ENCODE measurements at regions not wholly inside any gene's neighbourhood (a gene's known extent, or its start where the extent isn't known, plus 50 kb on each side); places are given as distances from the start of the nearest gene placed in this dataset.
A peak's percentile ranks its signal among the peaks of the same experiment; 100 is the strongest.

DNA sequence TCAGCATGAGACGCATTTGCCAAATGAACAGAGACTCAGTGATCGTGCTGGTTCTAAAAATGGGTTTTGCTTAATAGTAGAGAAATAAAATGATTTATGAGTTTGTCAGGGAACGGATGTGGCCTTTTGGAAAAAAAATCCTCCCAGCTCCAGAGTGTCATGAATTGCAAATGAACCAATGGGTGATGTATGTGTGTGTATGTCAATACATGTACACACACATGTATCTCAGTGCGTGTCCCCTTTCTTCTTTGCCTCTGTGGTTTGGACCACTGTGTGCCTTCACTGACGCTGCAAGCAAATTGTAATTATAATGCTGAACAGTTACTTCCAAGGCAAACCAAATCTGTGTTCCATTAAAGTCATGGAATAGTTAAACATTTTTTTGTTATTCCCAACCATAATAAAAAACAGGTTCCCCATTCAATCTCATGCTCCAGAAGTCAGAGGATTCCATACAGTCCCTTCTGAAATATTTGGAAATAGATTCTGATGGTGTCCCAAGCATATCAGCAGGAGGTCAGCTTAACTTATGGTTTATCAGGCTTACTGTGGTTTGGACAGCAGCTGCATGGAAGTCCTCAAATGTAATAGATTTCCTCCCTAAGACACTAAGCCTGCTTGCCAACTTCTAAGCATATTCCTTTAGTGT lies 630.5 kb downstream of the ACTL7B start:
- peaks cover 22% of the 10 kb centered on the region for H3K9me3 ChIP-seq (ENCODE audit: control insufficient read depth, low read length)
- no peak overlapping the region for H3K4me3 ChIP-seq (ENCODE audit: insufficient read depth in 1 of 2, low read depth in 1 of 2, low read length in 2 of 2)
- no peak overlapping the region for H4K91ac ChIP-seq (ENCODE audit: low read length)
- H3K36me3 ChIP-seq (ENCODE audit: control insufficient read depth in 1 of 2, insufficient read depth in 2 of 2, low read depth in 1 of 2, low read length in 2 of 2): no peaks in the 10 kb centered on the region
- H2BK15ac ChIP-seq (ENCODE audit: low read depth, poor library complexity, severe bottlenecking): no peak overlapping the region
- no peaks in the 10 kb centered on the region for H3K79me1 ChIP-seq (replicated peaks; ENCODE audit: low read length, poor library complexity, severe bottlenecking)
- H3K23ac ChIP-seq (ENCODE audit: low read length in 2 of 2): no peak overlapping the region
- 88% methylated on average over 5 of the region's 5 CpGs for WGBS
- H3K14ac ChIP-seq (ENCODE audit: low read length in 2 of 2): no peak overlapping the region
- no peak overlapping the region for H2BK120ac ChIP-seq (ENCODE audit: low read depth, low read length)
- H2AFZ ChIP-seq (ENCODE audit: low read depth, low read length): no peak overlapping the region
- DNase-seq: peak; percentile 5
- H3K18ac ChIP-seq (ENCODE audit: low read depth in 1 of 2, low read length in 2 of 2): no peak overlapping the region
- H3K27me3 ChIP-seq (ENCODE audit: control insufficient read depth in 1 of 2, insufficient read depth in 1 of 2, low read length in 2 of 2): no peaks in the 10 kb centered on the region
- no peak overlapping the region for H2BK5ac ChIP-seq (ENCODE audit: low read depth, low read length, poor library complexity, severe bottlenecking)
- H3K9ac ChIP-seq (ENCODE audit: low read length): no peak overlapping the region
- H3K4ac ChIP-seq (ENCODE audit: low read depth in 1 of 2, low read length in 2 of 2): no peak overlapping the region
- H4K8ac ChIP-seq (ENCODE audit: low read length): no peak overlapping the region
- no peak overlapping the region for H3K4me2 ChIP-seq (ENCODE audit: low read length, poor library complexity, severe bottlenecking)
- no peak overlapping the region for H2BK12ac ChIP-seq (ENCODE audit: low read length in 2 of 2)
- H3K27ac ChIP-seq (ENCODE audit: low read length, poor library complexity, severe bottlenecking): no peak overlapping the region
- H3K4me1 ChIP-seq (ENCODE audit: control insufficient read depth, insufficient read depth, low read depth, low read length): no peaks in the 10 kb centered on the region
- H2AK5ac ChIP-seq (ENCODE audit: low read length, severe bottlenecking): no peak overlapping the region

DNA sequence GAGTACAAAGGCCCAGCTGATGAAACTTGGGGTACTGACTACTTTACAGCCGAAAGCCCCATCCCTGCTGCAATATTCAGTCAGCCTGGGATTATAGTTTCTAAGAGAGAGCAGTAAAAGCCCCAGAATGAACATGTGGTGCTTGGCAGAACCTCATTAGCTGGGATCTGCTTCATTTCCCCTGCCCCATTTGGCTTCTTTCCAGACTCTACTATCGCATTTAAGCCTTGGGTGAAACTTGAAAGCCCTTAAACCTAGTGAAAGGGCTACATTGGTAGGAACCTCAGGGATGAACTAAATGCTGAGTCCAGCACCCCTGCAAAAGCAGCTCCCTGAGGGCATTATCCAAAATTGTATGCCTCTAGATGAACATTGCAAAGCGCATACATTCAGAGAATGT lies 631.1 kb downstream of the ACTL7B start:
- no peaks in the 10 kb centered on the region for H3K79me1 ChIP-seq (replicated peaks; ENCODE audit: low read length, poor library complexity, severe bottlenecking)
- H3K27me3 ChIP-seq (ENCODE audit: control insufficient read depth in 1 of 2, insufficient read depth in 1 of 2, low read length in 2 of 2): no peaks in the 10 kb centered on the region
- H2AFZ ChIP-seq (ENCODE audit: low read depth, low read length): no peak overlapping the region
- H3K23ac ChIP-seq (ENCODE audit: low read length in 2 of 2): no peak overlapping the region
- no peak overlapping the region for H4K8ac ChIP-seq (ENCODE audit: low read length)
- no peak overlapping the region for H3K4me2 ChIP-seq (ENCODE audit: low read length, poor library complexity, severe bottlenecking)
- H4K91ac ChIP-seq (ENCODE audit: low read length): no peak overlapping the region
- H3K18ac ChIP-seq (ENCODE audit: low read depth in 1 of 2, low read length in 2 of 2): no peak overlapping the region
- H3K4me3 ChIP-seq (ENCODE audit: insufficient read depth in 1 of 2, low read depth in 1 of 2, low read length in 2 of 2): no peak overlapping the region
- no peak overlapping the region for H2BK5ac ChIP-seq (ENCODE audit: low read depth, low read length, poor library complexity, severe bottlenecking)
- no peak overlapping the region for H2BK12ac ChIP-seq (ENCODE audit: low read length in 2 of 2)
- H3K9me3 ChIP-seq (ENCODE audit: control insufficient read depth, low read length): peaks cover 17% of the 10 kb centered on the region
- no peaks in the 10 kb centered on the region for H3K4me1 ChIP-seq (ENCODE audit: control insufficient read depth, insufficient read depth, low read depth, low read length)
- H3K27ac ChIP-seq (ENCODE audit: low read length, poor library complexity, severe bottlenecking): no peak overlapping the region
- H3K9ac ChIP-seq (ENCODE audit: low read length): no peak overlapping the region
- no peak overlapping the region for H2AK5ac ChIP-seq (ENCODE audit: low read length, severe bottlenecking)
- DNase-seq: no peak
- no peak overlapping the region for H3K14ac ChIP-seq (ENCODE audit: low read length in 2 of 2)
- no peak overlapping the region for H3K4ac ChIP-seq (ENCODE audit: low read depth in 1 of 2, low read length in 2 of 2)
- H2BK15ac ChIP-seq (ENCODE audit: low read depth, poor library complexity, severe bottlenecking): no peak overlapping the region
- H3K36me3 ChIP-seq (ENCODE audit: control insufficient read depth in 1 of 2, insufficient read depth in 2 of 2, low read depth in 1 of 2, low read length in 2 of 2): no peaks in the 10 kb centered on the region
- no peak overlapping the region for H2BK120ac ChIP-seq (ENCODE audit: low read depth, low read length)
- 89% methylated on average over 3 of the region's 3 CpGs for WGBS

DNA sequence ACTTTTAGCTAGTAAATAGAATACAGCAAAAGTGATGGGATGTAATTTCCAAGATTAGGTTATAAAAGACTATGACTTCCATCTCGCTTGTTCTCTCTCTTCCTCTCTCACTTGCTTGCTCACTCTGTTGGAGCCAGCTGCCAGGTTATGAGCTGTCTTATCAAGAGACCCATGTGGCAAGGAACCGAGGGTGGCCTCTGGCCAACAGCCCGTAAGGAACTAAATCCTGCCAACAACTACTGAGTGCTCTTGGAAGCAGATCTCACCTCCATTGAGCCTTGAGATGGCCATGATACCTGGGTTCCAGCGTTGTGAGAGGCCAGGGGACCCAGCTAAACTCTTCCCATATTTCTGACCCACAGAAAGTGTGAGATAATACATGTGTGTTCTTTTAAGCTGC lies 636.1 kb downstream of the ACTL7B start:
- H4K8ac ChIP-seq (ENCODE audit: low read length): no peak overlapping the region
- H2AK5ac ChIP-seq (ENCODE audit: low read length, severe bottlenecking): no peak overlapping the region
- WGBS: 83% methylated on average over 4 of the region's 4 CpGs
- H3K4me1 ChIP-seq (ENCODE audit: control insufficient read depth, insufficient read depth, low read depth, low read length): no peaks in the 10 kb centered on the region
- no peak overlapping the region for H2BK120ac ChIP-seq (ENCODE audit: low read depth, low read length)
- no peak overlapping the region for H2BK12ac ChIP-seq (ENCODE audit: low read length in 2 of 2)
- H3K36me3 ChIP-seq (ENCODE audit: control insufficient read depth in 1 of 2, insufficient read depth in 2 of 2, low read depth in 1 of 2, low read length in 2 of 2): no peaks in the 10 kb centered on the region
- no peak overlapping the region for H2BK15ac ChIP-seq (ENCODE audit: low read depth, poor library complexity, severe bottlenecking)
- no peaks in the 10 kb centered on the region for H3K79me1 ChIP-seq (replicated peaks; ENCODE audit: low read length, poor library complexity, severe bottlenecking)
- H3K23ac ChIP-seq (ENCODE audit: low read length in 2 of 2): no peak overlapping the region
- no peak overlapping the region for H3K4ac ChIP-seq (ENCODE audit: low read depth in 1 of 2, low read length in 2 of 2)
- H3K4me2 ChIP-seq (ENCODE audit: low read length, poor library complexity, severe bottlenecking): no peak overlapping the region
- DNase-seq: no peak
- no peaks in the 10 kb centered on the region for H3K27me3 ChIP-seq (ENCODE audit: control insufficient read depth in 1 of 2, insufficient read depth in 1 of 2, low read length in 2 of 2)
- H2AFZ ChIP-seq (ENCODE audit: low read depth, low read length): no peak overlapping the region
- H3K14ac ChIP-seq (ENCODE audit: low read length in 2 of 2): no peak overlapping the region
- no peak overlapping the region for H3K27ac ChIP-seq (ENCODE audit: low read length, poor library complexity, severe bottlenecking)
- H3K18ac ChIP-seq (ENCODE audit: low read depth in 1 of 2, low read length in 2 of 2): no peak overlapping the region
- no peak overlapping the region for H3K4me3 ChIP-seq (ENCODE audit: insufficient read depth in 1 of 2, low read depth in 1 of 2, low read length in 2 of 2)
- no peak overlapping the region for H2BK5ac ChIP-seq (ENCODE audit: low read depth, low read length, poor library complexity, severe bottlenecking)
- H3K9ac ChIP-seq (ENCODE audit: low read length): no peak overlapping the region
- H4K91ac ChIP-seq (ENCODE audit: low read length): no peak overlapping the region
- no peaks in the 10 kb centered on the region for H3K9me3 ChIP-seq (ENCODE audit: control insufficient read depth, low read length)

DNA sequence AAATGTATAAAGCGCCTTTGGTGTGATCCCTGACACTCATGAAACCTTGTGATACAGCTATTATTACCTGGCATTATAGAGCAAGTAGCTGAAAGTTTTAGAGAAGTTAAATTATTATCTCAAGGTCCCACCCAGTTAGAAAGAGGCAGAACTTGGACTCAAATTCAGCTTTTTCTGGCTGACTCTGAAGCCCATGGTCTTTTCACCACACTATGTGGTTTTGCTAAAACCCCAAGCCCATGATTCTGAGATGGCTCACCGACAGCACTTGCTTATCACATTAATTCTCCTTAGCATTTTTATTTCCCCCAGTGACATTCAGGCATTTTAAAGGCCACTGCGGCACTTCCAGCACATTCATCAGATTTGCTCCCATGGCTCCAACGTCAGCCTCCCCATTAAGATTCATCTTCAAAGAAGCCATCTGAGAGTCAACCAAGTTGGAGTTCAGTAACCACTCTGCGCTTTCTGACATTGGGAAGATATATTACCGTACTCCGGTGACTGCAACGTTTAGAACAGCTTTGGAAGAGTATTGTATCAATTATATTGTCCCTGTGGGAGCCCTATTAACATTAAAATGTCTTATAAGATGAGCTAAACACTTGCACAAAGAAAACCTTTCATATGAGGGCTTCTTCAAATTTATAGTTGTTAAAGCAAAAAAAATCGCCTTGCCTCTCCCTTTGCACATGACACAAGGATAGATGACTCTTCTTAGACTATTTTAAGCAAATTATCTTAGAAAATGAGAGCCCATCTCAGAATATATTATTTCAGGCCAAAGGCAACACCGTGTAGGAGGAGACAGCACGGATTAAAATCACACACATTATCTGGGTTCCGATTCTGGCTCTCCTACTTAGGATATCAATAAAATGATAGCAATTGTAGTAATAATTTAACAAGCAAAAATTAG lies 638.1 kb downstream of the ACTL7B start:
- H2AFZ ChIP-seq (ENCODE audit: low read depth, low read length): no peak overlapping the region
- H3K14ac ChIP-seq (ENCODE audit: low read length in 2 of 2): no peak overlapping the region
- H3K79me1 ChIP-seq (replicated peaks; ENCODE audit: low read length, poor library complexity, severe bottlenecking): no peaks in the 10 kb centered on the region
- no peak overlapping the region for H3K23ac ChIP-seq (ENCODE audit: low read length in 2 of 2)
- no peaks in the 10 kb centered on the region for H3K36me3 ChIP-seq (ENCODE audit: control insufficient read depth in 1 of 2, insufficient read depth in 2 of 2, low read depth in 1 of 2, low read length in 2 of 2)
- no peak overlapping the region for H3K18ac ChIP-seq (ENCODE audit: low read depth in 1 of 2, low read length in 2 of 2)
- no peak overlapping the region for H3K27ac ChIP-seq (ENCODE audit: low read length, poor library complexity, severe bottlenecking)
- WGBS: 87% methylated on average over 5 of the region's 12 CpGs
- H2BK12ac ChIP-seq (ENCODE audit: low read length in 2 of 2): no peak overlapping the region
- no peak overlapping the region for H2BK15ac ChIP-seq (ENCODE audit: low read depth, poor library complexity, severe bottlenecking)
- no peaks in the 10 kb centered on the region for H3K27me3 ChIP-seq (ENCODE audit: control insufficient read depth in 1 of 2, insufficient read depth in 1 of 2, low read length in 2 of 2)
- H3K4me3 ChIP-seq (ENCODE audit: insufficient read depth in 1 of 2, low read depth in 1 of 2, low read length in 2 of 2): no peak overlapping the region
- H3K9me3 ChIP-seq (ENCODE audit: control insufficient read depth, low read length): no peaks in the 10 kb centered on the region
- no peak overlapping the region for H2BK5ac ChIP-seq (ENCODE audit: low read depth, low read length, poor library complexity, severe bottlenecking)
- H4K91ac ChIP-seq (ENCODE audit: low read length): no peak overlapping the region
- H4K8ac ChIP-seq (ENCODE audit: low read length): no peak overlapping the region
- H3K4me1 ChIP-seq (ENCODE audit: control insufficient read depth, insufficient read depth, low read depth, low read length): no peaks in the 10 kb centered on the region
- no peak overlapping the region for H2BK120ac ChIP-seq (ENCODE audit: low read depth, low read length)
- H3K4me2 ChIP-seq (ENCODE audit: low read length, poor library complexity, severe bottlenecking): no peak overlapping the region
- no peak for DNase-seq
- H3K9ac ChIP-seq (ENCODE audit: low read length): peak overlapping the region; percentile 59
- H3K4ac ChIP-seq (ENCODE audit: low read depth in 1 of 2, low read length in 2 of 2): no peak overlapping the region
- H2AK5ac ChIP-seq (ENCODE audit: low read length, severe bottlenecking): no peak overlapping the region
